ENCODE measurements at regions not wholly inside any gene's neighbourhood (a gene's known extent, or its start where the extent isn't known, plus 50 kb on each side); places are given as distances from the start of the nearest gene placed in this dataset.
"Not testable (repeated sequence)": the region's sequence is repeated elsewhere in the genome, so short reads cannot be mapped to it uniquely, and the experiment has no call there.

GRCh38 chr2:82819951-82820350 lies 1639.1 kb downstream of the SUCLG1 start:
- DNase-seq (ENCODE audit: low spot score), result no peak

GRCh38 chr2:82814146-82814545 lies 1644.9 kb downstream of the SUCLG1 start:
- peak; percentile 68 for DNase-seq (ENCODE audit: low spot score)

GRCh38 chr2:82811946-82812345 lies 1647.1 kb downstream of the SUCLG1 start:
- DNase-seq (ENCODE audit: low spot score), result no peak

- no peak for DNase-seq (ENCODE audit: low spot score)
Measured at GRCh38 chr2:82803307-82803706, 1655.8 kb downstream of the SUCLG1 start.

- no peak for DNase-seq (ENCODE audit: low spot score)
Measured at GRCh38 chr2:82797469-82797868, 1661.6 kb downstream of the SUCLG1 start.

GRCh38 chr2:82796132-82796531 lies 1662.9 kb downstream of the SUCLG1 start:
- no peak for DNase-seq (ENCODE audit: low spot score)

GRCh38 chr2:82795446-82795845 lies 1663.6 kb downstream of the SUCLG1 start:
- DNase-seq (ENCODE audit: low spot score), result peak; percentile 26

GRCh38 chr2:82793711-82794435 lies 1665.2 kb downstream of the SUCLG1 start:
- DNase-seq (ENCODE audit: low spot score), result no peak

- DNase-seq (ENCODE audit: low spot score), result no peak
Measured at GRCh38 chr2:82792316-82792715, 1666.8 kb downstream of the SUCLG1 start.

- peak; percentile 5 for DNase-seq (ENCODE audit: low spot score)
Measured at GRCh38 chr2:82790206-82791021, 1668.7 kb downstream of the SUCLG1 start.

- DNase-seq (ENCODE audit: low spot score), result no peak
Measured at GRCh38 chr2:82789851-82790205, 1669.3 kb downstream of the SUCLG1 start.

GRCh38 chr2:82781176-82781915 lies 1677.7 kb downstream of the SUCLG1 start:
- no peak for DNase-seq (ENCODE audit: low spot score)

GRCh38 chr2:82780050-82780449 lies 1679.0 kb downstream of the SUCLG1 start:
- no peak for DNase-seq (ENCODE audit: low spot score)

GRCh38 chr2:82752396-82752795 lies 1706.7 kb downstream of the SUCLG1 start:
- no peak for DNase-seq (ENCODE audit: low spot score)

- no peak for DNase-seq (ENCODE audit: low spot score)
Measured at GRCh38 chr2:82748653-82749052, 1710.4 kb downstream of the SUCLG1 start.

GRCh38 chr2:82740527-82740926 lies 1718.6 kb downstream of the SUCLG1 start:
- no peak for DNase-seq (ENCODE audit: low spot score)

- DNase-seq (ENCODE audit: low spot score), result not testable (repeated sequence)
Measured at GRCh38 chr2:82737965-82738364, 1721.1 kb downstream of the SUCLG1 start.

GRCh38 chr2:82735336-82735735 lies 1723.7 kb downstream of the SUCLG1 start:
- no peak for DNase-seq (ENCODE audit: low spot score)

GRCh38 chr2:82731824-82732223 lies 1727.3 kb downstream of the SUCLG1 start:
- DNase-seq (ENCODE audit: low spot score), result no peak

- no peak for DNase-seq (ENCODE audit: low spot score)
Measured at GRCh38 chr2:82730811-82731210, 1728.3 kb downstream of the SUCLG1 start.

GRCh38 chr2:82728090-82728489 lies 1731.0 kb downstream of the SUCLG1 start:
- no peak for DNase-seq (ENCODE audit: low spot score)

GRCh38 chr2:82708681-82709080 lies 1750.4 kb downstream of the SUCLG1 start:
- DNase-seq (ENCODE audit: low spot score), result no peak

All from umbilical cord (tissue), 1 donor.